ENCODE measurements at regions not wholly inside any gene's neighbourhood (a gene's known extent, or its start where the extent isn't known, plus 50 kb on each side); places are given as distances from the start of the nearest gene placed in this dataset.
"Not testable (repeated sequence)": the region's sequence is repeated elsewhere in the genome, so short reads cannot be mapped to it uniquely, and the experiment has no call there.

DNA sequence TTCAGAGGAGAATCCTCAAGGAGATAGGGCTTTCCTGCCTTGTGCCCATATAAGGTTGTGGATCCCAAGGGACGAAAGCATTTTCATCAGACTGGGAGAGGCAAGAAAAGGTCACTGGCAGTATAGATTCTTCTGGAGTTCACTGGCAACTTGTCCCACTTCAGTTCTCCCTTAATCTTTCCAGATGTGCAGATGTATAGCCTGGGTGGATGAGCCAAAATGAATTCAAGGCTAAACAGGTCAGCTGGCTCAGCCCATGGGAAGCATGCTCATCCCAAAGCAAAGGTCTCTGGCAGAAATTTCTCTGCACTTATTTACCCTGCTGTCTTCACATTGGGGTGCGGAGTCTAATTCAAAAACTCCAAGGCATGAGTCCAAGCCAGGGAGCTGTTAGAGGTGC lies 148.9 kb upstream of the TNP1 start:
- no peak for DNase-seq

DNA sequence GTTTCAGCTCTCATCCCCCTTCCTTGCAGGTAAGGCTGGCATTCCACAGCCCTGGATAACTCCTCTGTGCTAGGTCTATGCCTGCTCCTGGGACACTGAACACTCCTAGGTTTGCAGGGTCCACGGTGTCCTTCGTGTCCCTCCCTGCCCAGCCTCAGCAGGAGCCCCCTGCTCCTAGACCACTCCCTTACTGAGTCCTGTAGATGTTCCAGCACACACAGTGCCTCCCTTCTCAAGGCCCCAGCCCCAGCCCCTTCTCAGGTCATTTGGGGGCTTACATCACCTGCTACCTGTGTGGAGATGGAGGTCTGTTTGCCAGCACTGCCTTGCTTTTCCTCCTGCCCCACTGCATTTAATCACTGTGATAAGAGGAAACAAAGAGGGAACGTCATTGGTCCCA lies 146.4 kb upstream of the TNP1 start:
- DNase-seq, result no peak

DNA sequence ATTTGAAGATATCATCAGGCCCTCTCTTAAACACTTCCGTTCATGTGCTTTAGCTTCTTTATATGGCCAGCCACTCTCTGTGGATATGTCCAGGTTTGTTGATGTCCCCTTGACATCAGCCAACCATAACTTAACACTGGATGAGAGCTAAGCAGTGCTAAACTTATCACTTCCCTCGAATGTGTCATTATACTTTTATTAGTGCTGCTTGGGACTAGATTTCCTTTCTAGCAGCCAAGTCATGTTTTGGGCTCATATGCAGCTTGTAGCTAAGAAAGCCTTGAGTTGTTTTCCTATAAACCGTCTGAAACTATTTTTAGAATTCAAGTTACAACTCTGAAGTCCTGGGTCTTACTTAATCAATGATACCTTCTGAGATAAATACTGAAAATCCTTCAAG lies 144.8 kb upstream of the TNP1 start:
- no peak for DNase-seq

DNA sequence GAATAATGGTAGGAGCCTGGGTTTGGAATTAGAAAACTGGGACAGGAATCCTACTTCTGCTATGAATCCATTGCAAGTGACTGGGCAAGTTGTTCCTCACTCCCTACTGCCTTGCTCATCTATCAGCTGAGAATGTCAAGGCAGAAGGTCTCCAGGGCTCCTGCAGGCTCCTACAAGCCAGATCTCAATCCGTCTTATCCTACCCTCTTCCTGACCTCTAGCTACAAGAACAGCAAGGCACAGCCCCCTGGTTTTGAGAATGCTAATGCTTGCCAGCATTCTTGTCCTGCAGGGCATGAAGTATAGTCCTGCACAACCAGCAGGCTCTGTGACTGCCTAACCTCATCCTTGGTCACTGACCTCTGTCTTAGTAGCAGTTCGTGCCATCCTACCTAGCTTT lies 141.9 kb upstream of the TNP1 start:
- no peak for DNase-seq

- DNase-seq, result no peak
Observed at GRCh38 chr2:217000406-217000805, 140.5 kb upstream of the TNP1 start.

DNA sequence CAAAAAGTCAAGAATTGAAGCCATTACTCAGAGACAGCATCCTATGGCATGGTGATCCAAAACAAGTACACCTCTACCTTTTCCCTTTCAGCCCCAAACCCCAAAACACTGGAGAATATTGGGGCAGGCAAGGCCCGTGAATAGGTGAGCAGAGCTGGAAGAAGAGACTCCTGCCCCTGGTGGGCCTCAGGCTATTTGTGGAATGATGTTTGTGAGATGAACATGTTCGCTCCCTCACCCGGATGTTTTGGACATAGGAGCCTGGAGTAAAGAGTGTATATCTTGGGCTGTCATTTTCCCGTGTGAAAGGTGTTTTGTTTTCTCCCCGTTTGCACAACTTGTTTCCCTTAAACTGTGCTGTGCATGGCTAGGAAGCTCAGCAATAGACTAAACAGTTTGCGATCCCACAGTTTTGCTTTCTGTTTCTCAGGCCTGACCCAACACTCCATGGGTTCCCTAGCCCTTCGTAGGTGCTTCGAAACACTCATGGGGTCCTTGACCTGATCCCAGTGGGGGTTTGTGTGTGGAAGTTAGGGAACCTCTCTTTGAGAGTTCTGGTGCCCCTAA lies 136.5 kb upstream of the TNP1 start:
- no peak for DNase-seq

- DNase-seq, result no peak
Observed at GRCh38 chr2:216994353-216994854, 134.5 kb upstream of the TNP1 start.

DNA sequence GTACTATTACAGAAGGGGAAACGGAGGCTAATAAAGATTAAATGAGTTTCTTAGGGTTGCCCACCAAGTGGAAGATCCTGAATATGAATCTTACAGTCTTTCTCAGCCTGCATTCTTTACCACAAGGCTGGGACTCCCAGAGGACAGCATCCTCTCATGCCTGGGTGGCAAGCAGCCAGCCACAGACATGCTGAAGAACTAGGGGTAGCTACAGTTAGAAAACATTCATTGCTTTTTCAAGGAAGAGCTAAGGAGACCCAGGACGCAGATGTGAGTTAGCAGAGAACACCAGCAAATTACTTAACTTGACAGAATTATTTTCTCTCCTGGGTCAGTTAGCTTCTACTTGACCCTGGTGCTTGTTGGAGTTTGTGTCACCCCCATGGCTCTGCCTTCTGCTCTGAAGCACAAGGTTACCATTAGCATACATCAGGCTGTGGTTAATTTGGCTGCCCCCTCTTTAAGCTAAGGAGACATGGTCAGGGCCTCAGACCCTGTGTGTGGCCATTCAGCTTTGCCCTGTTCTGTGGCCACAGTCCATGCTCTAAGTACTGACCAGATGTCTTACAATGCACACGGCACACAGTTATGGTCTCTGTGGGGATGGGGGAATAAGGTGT lies 132.3 kb upstream of the TNP1 start:
- DNase-seq, result no peak

DNA sequence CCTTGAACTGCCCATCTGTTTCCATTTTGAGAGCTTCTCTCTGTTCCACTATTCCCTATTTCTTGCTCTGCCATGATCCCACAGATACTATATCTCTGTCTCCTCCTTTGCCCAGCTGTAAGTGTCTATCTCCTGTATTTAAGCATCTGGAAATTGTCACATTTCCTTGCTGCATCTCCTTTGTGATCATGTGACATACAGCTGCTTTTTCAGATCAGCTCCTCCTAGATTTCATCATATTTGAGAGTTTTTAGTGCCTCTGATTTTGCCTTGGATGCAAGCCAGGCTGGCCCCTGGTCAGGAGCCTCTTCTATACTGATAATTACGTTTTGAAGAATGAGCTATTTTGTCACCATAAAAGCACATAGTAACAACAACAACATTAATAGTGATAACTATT lies 131.7 kb upstream of the TNP1 start:
- no peak for DNase-seq

DNA sequence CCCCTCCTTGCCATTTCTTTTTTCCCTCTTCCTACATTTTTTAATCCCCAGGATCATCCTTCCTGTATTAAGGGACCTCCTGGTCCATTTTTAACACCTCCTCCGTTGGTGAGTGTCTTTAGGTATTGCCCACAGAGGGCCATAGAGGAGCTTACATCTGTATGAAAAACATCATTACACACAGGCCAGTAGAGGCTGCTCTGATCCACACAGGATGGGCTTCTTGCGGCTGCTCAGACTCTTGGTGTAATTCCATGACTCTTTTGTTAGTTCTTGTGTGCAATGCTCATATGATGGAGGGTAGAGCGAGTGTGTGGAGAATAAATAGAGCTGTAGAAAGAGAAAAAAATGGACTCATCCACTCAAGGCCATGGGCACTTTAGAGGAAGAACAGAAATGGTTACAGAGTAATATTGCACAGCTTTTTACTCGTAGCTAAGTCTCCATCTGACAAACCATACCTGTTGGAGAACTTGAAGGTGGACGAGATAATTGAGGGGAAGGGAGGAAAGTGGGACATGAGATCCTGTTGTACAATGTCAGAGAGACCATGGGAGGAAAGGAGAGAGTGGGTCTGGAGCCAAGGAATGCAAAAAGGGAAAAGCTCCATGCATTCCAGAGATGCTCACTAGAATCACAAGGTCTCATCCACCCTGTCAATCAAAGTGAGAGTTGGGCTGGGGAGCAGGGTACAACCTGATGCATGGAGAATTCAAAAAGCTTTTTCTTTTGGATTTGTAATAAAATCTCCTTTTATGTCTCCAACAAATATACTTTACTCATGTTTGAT lies 129.7 kb upstream of the TNP1 start:
- no peak for DNase-seq

DNA sequence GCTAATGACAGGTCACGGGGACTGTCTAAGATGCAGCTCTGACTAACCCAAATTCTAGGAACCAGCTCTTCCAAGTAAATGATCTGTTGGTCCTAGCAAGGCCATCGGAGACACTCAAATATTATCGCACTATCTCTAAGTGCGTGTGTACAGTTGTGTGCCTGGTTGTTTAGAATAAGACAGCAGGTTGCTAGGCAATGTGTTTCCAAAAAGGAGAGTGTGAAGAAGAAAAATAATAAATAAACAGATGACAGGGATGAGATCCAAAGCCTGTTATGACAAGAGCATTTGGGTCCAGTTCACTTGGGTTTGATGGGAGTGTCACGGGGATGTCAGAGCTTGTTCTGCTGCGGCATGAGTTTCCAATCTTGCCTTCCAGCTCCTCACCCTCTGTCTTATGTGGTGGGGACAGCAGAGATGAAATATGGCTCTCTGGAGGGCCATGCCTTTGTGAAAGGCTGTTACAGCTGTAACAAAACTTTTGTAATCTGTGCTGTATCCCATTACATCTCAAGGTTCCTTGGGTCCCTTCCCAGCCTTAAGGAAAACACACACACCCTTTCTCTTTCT lies 127.5 kb upstream of the TNP1 start:
- DNase-seq, result no peak

DNA sequence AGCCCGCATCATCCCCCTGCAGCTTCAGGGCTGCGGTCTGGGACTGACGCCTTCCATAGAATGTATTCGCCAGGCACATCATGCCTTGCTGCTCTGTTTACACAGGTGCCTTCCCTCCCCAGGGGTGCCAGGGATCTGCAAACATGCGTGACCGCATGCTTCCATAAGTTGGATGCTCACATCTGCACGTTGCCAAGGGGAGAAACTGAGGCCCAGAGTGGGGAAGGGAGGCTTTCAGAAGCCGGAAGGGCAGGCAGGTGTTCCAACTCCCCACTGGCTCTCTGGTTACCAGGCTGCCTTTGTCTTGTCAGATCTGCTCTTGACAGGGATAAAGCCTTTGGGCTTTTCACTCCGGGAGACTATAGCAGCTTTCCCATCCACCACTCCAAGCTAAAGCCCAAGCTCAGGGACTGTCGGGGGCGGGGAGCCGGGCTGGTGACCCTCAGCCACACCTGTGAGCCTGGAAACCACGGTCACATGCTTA lies 125.8 kb upstream of the TNP1 start:
- no peak for DNase-seq

- DNase-seq, result no peak
Observed at GRCh38 chr2:216984937-216985336, 125.1 kb upstream of the TNP1 start.

GRCh38 chr2:216981951-216982350 lies 122.1 kb upstream of the TNP1 start:
- DNase-seq, result not testable (repeated sequence)

GRCh38 chr2:216980510-216980909 lies 120.6 kb upstream of the TNP1 start:
- DNase-seq, result not testable (repeated sequence)

DNA sequence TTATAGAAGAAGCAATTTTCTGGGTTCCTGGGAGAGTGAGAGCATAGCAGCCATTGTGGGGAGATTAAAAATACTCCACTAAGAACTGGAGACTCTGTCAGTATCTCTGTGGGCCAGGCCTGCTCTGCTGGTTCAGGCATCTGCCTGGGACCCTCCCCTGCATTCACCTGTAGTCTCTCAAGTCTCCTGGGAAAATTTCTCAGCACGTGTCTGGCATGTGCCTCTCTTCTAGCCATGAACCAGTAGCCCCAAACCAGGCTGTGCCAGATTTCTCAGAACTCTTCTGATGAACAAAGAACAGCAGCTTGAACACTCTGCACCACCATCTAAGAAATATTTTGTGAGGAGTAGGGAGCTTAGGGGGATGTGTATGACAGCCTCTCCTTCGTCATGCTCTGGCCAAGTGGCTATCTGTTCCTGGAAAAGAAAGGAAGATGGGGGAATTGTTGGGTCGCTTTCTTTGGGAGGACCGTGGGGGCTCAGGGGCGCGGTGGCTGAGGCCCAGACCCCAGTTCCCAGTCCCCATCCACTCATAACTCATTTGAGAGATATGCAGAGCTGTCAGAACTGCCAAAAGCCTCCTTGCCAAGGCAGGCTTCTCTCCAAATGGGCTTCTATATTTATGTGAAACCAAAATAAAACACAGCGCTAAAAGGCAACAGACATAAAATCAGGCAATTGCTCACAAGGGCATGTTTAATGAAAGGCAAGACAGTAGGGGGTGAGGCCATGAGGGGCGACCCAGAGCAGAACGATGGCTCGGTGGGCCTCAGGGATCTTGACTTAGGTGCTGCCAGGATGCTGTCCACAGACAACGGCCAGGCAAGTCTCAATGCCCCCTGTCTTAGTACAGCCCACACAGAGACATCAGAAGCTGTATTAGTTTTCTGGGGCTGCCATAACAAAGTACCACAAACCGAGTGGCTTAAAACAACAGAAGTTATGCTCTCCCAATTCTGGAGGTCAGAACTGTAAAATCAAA lies 114.7 kb upstream of the TNP1 start:
- DNase-seq, result no peak

DNA sequence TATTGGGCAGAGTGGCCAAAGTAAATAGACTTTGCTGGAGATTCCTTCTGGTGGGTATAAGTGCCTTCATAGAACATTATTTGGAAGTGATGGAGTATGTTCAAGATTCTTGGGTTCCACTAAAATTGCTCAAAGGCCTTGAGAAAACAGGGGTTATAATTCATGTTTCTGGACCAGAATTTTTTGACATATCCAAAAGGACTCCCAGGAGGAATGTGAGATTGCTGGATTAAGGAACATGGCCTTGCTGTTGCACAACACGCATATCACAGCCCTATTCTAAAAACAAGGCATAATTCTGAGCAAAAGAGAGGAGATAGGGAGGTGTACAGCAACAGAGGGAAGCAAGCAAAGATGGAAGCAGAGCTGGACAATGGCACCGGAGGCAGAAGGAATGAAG lies 111.7 kb upstream of the TNP1 start:
- no peak for DNase-seq

DNA sequence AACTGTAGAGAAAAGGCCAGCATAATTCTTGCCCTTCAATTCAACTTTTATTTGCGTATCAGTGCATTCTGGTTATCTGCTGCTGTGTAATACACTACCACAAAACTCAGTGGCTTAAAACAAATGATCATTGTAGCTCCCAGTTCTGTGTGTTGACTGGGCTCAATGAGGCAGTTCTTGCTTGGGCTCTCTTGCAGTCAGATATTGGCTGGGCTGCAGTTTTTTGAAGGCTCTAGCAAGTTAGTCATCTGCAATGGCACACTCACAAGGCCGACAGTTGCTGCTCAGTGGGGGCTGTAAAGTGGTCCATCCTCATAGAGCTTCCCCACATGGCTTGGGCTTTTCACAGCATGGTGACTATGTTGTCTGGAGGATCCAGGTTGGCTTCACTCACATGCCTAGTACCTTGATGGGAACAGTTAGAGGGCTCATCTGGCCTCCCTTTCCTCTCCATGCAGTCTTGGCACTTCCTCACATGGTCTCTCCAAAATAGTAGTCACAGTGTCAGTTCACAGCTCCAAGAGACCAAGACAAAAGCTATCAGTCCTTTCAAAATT lies 110.6 kb upstream of the TNP1 start:
- no peak for DNase-seq

- no peak for DNase-seq
Observed at GRCh38 chr2:216967889-216968288, 108.0 kb upstream of the TNP1 start.

DNA sequence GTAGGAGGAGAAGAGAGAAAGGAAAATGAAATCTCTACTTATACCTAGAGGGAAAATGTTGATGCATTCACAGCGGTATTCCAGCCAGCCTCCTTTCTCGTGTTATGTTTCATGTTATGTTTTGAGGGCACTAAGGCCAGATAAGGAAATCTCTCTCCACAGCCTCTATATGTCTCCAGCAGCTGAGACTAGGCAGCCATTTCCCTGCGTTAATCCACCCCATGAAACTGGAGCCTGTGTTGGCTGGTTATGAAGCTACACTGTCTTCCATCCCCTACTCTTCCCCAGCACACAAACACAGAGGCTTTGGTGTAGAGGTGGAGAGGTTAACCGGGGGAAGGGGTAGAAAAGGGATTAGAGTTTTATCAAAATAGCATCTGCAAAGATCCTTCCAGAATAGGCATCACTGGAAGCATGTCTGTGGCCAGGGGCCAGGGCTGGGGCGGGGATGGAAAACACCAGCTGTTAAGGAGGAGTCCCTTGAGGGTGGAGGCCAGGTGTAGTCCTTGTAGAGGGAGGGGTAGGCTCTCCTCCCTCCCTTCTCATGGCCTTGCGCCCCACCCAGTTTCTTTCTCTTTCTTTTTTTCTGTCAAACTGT lies 100.9 kb upstream of the TNP1 start:
- DNase-seq, result no peak

- DNase-seq, result no peak
Observed at GRCh38 chr2:216959433-216959832, 99.6 kb upstream of the TNP1 start.
